Glutamatergic neuron (in vitro differentiated cells): ENCODE measurements at regions not wholly inside any gene's neighbourhood (a gene's known extent, or its start where the extent isn't known, plus 50 kb on each side); places are given as distances from the start of the nearest gene placed in this dataset.

Source experiments
- DNase-seq: peaks from one replicate; pipeline ENCODE4 v3.0.0; 2022
- H3K27ac Mint-ChIP-seq: one replicate; pipeline ENCODE4 v1.8.0; 2020; ENCODE audit warnings: mild to moderate bottlenecking, mixed read lengths, inconsistent platforms; ENCODE audit not compliant: unreplicated experiment
- H3K27me3 Mint-ChIP-seq: one replicate; pipeline ENCODE4 v1.8.0; 2020; ENCODE audit warnings: mild to moderate bottlenecking, moderate library complexity, mixed read lengths, inconsistent platforms; ENCODE audit not compliant: unreplicated experiment
- H3K36me3 Mint-ChIP-seq: one replicate; pipeline ENCODE4 v1.8.0; 2020; ENCODE audit warnings: mild to moderate bottlenecking, mixed read lengths, inconsistent platforms; ENCODE audit not compliant: unreplicated experiment
- H3K4me1 Mint-ChIP-seq: one replicate; pipeline ENCODE4 v1.8.0; 2020; ENCODE audit warnings: mild to moderate bottlenecking, low read depth, mixed read lengths, inconsistent platforms; ENCODE audit not compliant: unreplicated experiment
- H3K4me3 Mint-ChIP-seq: one replicate; pipeline ENCODE4 v1.8.0; 2020; ENCODE audit warnings: mild to moderate bottlenecking, mixed read lengths, inconsistent platforms; ENCODE audit not compliant: unreplicated experiment
- H3K9me3 Mint-ChIP-seq: one replicate; pipeline ENCODE4 v1.8.0; 2020; ENCODE audit warnings: mild to moderate bottlenecking, moderate library complexity, mixed read lengths, inconsistent platforms; ENCODE audit not compliant: unreplicated experiment
- TF ChIP-seq, protein P1 (sequence below): fragments of 200-600 bp; sonication (generic); IDR thresholded peaks from one replicate; pipeline ENCODE4 v1.5.0; 2021; ENCODE audit not compliant: partially characterized antibody, unreplicated experiment

- H3K27me3 Mint-ChIP-seq = no peaks in the 10 kb centered on the region
- H3K27ac Mint-ChIP-seq = no peak overlapping the region
- no peaks in the 10 kb centered on the region for H3K9me3 Mint-ChIP-seq
- H3K4me3 Mint-ChIP-seq = no peak overlapping the region
- no peaks in the 10 kb centered on the region for H3K36me3 Mint-ChIP-seq
- DNase-seq = no peak
- no peaks in the 10 kb centered on the region for H3K4me1 Mint-ChIP-seq
- TF ChIP-seq, protein P1, sequence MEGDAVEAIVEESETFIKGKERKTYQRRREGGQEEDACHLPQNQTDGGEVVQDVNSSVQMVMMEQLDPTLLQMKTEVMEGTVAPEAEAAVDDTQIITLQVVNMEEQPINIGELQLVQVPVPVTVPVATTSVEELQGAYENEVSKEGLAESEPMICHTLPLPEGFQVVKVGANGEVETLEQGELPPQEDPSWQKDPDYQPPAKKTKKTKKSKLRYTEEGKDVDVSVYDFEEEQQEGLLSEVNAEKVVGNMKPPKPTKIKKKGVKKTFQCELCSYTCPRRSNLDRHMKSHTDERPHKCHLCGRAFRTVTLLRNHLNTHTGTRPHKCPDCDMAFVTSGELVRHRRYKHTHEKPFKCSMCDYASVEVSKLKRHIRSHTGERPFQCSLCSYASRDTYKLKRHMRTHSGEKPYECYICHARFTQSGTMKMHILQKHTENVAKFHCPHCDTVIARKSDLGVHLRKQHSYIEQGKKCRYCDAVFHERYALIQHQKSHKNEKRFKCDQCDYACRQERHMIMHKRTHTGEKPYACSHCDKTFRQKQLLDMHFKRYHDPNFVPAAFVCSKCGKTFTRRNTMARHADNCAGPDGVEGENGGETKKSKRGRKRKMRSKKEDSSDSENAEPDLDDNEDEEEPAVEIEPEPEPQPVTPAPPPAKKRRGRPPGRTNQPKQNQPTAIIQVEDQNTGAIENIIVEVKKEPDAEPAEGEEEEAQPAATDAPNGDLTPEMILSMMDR = no peak
Measured at GRCh38 chr13:111007209-111007608, 92.3 kb upstream of the ANKRD10 start.

DNA sequence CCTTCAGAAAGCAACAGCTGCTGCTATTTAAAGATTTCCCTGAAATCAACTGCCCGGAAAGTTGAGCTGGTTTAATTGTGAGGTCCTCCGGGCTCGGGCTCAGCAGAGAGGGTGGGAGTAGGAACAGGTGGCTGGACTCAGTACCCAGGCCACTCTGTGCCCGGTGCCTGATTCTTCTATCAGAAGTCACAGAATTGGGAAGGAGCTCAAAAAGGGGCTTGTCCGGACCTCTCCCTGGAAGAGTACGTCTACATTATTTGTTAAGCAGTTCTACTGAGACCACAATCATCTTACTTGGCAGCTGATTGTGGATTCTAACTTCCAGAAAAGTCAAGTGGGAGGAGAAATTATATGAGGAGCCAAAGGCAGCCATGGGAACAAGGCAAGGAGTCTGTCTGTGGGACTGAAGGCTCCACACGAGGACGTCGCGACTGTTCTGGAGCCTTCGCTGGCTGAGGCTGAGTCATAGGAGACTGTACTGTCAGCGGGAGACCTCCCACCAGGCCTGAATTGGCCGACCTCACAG lies 91.7 kb upstream of the ANKRD10 start:
- Mint-ChIP-seq H3K4me1 (no peaks in the 10 kb centered on the region), H3K27ac (no peak overlapping the region), H3K4me3 (no peak overlapping the region), H3K9me3 (peaks cover under 1% of the 10 kb centered on the region), H3K27me3 (no peaks in the 10 kb centered on the region), H3K36me3 (no peaks in the 10 kb centered on the region)
- no peak for DNase-seq
- TF ChIP-seq, protein P1 = no peak

DNA sequence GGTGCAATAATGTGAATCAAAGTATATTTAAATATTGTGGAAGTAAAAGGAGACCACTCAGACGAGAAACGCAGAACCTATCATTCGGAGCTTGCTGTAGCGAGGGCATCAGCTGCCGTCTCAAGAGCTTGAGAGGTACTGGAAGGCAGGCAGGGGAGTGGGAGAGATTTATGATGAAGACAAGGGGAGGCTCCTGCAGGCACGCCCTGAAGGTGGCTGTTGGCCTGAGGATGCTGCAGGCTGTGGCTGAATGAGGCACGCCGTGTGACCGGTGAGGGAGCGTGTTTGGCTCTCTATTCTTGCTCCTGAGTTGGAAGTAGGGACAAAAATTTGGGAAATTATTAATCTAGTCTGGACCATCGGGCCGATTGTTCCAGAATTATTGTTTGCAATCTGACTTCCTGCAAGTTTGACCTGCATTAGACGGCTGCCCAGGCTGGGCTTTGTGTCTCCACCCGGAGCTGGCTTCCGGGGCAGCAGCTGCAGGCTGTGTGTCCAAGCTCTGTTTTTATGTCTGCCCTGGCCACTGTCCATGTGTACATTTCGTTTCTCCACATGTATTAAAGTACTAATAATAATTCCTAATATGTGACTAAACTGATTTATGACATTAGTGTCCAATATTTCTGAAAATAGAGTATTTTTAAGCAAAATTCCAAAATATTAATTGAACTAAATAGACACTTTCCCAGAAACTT lies 91.1 kb upstream of the ANKRD10 start:
- Mint-ChIP-seq H3K4me3 (no peak overlapping the region), H3K4me1 (no peaks in the 10 kb centered on the region), H3K27ac (no peak overlapping the region), H3K36me3 (no peaks in the 10 kb centered on the region), H3K9me3 (peaks cover 3% of the 10 kb centered on the region), H3K27me3 (no peaks in the 10 kb centered on the region)
- TF ChIP-seq, protein P1 = no peak
- no peak for DNase-seq

DNA sequence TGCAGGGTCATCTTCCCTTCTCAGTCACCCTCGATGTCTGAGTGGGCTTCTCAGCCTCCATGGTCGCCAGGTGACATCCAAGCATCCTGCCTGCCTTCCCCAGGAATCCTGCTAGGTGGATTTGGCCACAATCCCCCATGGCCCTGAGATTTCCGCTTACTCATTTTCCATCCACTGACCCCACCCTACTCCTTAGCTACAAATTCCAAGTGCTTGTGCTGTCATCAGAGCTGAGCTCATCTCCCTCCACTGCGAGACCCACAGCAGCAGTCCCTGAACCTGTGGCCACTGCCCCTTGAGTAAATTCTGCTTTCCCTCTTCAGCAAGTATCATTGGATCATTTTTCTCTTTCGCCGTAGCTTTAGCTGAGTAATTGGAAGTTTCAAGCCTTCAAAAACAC lies 90.5 kb upstream of the ANKRD10 start:
- TF ChIP-seq, protein P1 = no peak
- H3K36me3 Mint-ChIP-seq = no peaks in the 10 kb centered on the region
- peaks cover 3% of the 10 kb centered on the region for H3K9me3 Mint-ChIP-seq
- DNase-seq = no peak
- no peak overlapping the region for H3K4me3 Mint-ChIP-seq
- H3K4me1 Mint-ChIP-seq = no peaks in the 10 kb centered on the region
- H3K27ac Mint-ChIP-seq = no peak overlapping the region
- no peaks in the 10 kb centered on the region for H3K27me3 Mint-ChIP-seq

DNA sequence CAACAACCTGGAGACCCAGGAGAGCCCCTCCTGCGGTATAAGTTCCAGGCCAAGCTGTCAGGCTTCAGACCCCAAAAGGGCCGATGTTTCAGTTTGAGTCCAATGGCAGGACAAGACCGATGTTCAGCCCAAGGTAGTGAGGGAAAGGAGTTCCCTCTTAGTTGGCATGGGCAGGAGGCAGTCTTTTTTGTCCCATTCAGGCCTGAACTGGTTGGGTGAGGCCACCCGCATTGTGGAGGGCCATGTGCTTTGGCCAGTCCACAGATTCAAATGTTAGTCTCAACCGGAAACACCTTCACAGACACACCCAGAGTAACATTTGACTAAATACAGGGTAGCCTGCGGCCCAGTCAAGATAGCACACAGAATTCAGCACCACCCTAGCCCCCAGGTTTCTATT lies 89.6 kb upstream of the ANKRD10 start:
- Mint-ChIP-seq H3K27ac (no peak overlapping the region), H3K9me3 (peaks cover 3% of the 10 kb centered on the region), H3K27me3 (no peaks in the 10 kb centered on the region), H3K36me3 (no peaks in the 10 kb centered on the region), H3K4me1 (no peaks in the 10 kb centered on the region), H3K4me3 (no peak overlapping the region)
- TF ChIP-seq, protein P1 = no peak
- DNase-seq = no peak
